ENCODE measurements at regions not wholly inside any gene's neighbourhood (a gene's known extent, or its start where the extent isn't known, plus 50 kb on each side); places are given as distances from the start of the nearest gene placed in this dataset.

DNA sequence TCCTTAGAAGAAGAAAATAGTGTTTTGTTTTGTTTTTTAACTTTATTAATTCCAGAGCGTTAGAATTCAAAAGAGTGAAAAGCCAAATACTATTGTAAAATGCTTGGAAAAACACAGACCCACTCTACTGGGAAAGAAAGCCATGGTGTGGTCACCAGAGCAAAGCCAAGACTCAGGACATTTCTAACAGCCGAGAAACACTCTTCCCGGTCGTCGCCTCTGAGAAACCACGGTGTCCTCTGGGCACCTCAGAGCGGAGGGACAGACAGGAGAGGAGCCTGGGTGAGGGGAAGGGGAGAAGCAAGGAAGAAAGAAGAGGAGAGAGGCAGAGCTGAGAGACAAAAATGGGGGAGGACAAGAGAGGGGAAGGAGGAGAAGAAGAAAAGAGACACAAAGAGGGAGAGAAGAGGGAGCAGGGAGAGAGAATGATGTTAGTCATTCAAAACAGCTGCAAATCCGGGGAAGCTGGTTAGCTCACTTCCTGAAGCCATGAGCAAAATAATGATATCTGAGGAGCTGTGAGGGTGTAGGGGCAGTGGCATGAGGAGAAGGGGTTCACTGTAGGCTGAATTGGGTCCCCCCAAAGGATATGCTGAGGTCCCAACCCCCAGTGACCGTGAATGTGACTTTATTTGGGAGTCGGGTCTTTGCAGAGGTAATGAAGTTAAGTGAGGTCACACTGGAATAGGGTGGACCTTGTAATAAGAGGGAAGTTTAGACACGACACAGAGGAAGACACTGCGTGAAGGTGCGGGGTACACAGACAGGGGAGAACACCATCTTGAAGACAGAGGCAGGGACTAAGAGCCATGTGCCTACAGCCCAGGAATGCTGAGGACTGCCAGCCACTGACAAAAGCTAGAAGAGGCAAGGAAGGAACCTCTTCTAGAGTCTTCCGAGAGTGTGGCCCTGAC, 58.2 kb upstream of the DMRTB1 start:
- Mint-ChIP-seq H3K4me3 (no peak overlapping the region), H3K4me1 (ENCODE audit: unreplicated experiment) (peaks cover 29% of the 10 kb centered on the region), H3K36me3 (no peaks in the 10 kb centered on the region), H3K27me3 (peaks cover 34% of the 10 kb centered on the region), H3K27ac (peak overlapping the region; percentile 5), H3K9me3 (no peaks in the 10 kb centered on the region)
- TF ChIP-seq, protein P1, sequence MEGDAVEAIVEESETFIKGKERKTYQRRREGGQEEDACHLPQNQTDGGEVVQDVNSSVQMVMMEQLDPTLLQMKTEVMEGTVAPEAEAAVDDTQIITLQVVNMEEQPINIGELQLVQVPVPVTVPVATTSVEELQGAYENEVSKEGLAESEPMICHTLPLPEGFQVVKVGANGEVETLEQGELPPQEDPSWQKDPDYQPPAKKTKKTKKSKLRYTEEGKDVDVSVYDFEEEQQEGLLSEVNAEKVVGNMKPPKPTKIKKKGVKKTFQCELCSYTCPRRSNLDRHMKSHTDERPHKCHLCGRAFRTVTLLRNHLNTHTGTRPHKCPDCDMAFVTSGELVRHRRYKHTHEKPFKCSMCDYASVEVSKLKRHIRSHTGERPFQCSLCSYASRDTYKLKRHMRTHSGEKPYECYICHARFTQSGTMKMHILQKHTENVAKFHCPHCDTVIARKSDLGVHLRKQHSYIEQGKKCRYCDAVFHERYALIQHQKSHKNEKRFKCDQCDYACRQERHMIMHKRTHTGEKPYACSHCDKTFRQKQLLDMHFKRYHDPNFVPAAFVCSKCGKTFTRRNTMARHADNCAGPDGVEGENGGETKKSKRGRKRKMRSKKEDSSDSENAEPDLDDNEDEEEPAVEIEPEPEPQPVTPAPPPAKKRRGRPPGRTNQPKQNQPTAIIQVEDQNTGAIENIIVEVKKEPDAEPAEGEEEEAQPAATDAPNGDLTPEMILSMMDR (conservative IDR thresholded peaks at IDR 0.05): no peak
- no peak for DNase-seq (ENCODE audit: extremely low spot score, unreplicated experiment)

DNA sequence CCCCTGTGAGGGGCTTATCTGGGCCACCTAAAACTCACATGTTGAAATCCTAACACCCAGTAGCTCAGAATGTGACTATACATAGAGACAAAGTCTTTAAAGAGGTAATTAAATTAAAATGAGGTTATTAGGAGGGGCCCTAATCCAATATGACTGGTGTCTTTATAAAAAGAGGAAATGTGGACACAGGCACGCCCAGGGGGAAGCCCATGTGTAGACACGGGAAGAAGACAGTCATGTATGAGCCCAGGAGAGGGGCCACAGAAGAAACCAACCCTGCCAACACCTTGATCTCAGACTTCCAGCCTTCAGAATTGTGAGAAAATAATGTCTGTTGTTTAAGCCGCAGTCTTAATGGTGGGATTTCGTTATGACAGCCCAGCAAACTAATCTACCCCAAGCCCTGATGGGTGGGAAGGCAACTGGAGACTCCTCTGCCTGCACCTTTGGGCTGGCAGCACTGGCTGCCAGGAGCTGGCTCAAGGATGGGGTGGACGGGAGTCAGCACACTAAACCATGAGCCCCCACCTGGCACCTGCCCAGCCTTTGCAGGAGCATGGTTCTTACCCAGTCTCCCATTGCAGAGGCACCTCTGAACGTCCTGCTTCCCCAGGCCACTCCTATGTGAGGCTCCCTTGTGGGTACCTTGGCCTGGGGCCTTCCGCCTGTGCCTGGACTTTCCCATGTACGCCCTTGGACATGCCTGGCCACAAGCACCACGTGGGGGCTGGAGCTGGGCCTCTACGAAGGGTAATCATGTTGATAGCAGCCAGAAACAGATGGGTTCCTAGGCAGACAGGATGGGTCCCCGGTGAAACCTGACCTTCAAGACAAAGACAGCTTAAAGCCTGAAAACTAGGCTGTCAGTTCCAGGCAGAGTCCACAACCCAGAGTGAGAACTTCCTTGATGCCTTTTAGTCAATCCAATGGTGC, 57.1 kb upstream of the DMRTB1 start:
- no peak overlapping the region for H3K27ac Mint-ChIP-seq
- H3K4me3 Mint-ChIP-seq: no peak overlapping the region
- H3K27me3 Mint-ChIP-seq: peaks cover 37% of the 10 kb centered on the region
- H3K36me3 Mint-ChIP-seq: no peaks in the 10 kb centered on the region
- H3K4me1 Mint-ChIP-seq (ENCODE audit: unreplicated experiment): peaks cover 23% of the 10 kb centered on the region
- no peaks in the 10 kb centered on the region for H3K9me3 Mint-ChIP-seq
- no peak for DNase-seq (ENCODE audit: extremely low spot score, unreplicated experiment)
- TF ChIP-seq, protein P1 (conservative IDR thresholded peaks at IDR 0.05): no peak

DNA sequence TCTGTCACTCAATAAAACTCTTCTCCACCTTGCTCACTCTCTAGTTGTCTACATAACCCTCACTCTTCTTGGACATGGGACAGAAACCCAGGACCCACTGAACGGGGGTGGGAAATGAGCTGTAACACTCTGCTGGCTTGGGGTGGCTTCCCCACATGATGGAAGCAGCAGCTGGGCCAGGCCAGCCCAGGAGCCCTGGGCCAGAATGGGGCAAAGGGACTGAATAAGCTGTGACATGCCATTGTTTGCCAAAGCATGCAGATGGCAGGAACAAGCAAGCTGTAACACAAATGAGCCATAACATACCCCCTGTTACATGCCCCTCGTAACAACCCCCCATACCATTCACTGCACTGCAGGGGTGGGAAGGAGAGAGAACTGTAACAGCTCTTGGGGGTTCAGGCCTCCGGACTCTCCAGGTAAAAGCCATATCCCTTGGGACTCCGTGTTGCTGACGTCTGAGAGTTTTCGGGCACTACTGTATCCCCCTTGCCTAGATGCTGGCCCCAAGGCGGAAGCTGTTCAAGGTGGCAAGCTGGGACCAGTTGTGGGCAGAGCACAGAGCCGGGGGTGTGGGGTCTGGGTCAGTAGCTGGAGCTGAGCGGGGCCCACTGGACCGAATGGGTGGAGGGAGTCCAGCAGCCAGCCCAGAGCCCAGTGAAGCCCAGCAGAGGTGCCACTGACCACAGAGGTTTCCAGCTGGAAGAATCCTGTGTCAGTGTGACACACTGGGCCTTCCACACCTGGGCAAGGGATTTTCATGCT, 56.1 kb upstream of the DMRTB1 start:
- DNase-seq (ENCODE audit: extremely low spot score, unreplicated experiment): no peak
- TF ChIP-seq, protein P1 (conservative IDR thresholded peaks at IDR 0.05): no peak
- no peaks in the 10 kb centered on the region for H3K36me3 Mint-ChIP-seq
- peaks cover 44% of the 10 kb centered on the region for H3K27me3 Mint-ChIP-seq
- H3K9me3 Mint-ChIP-seq: no peaks in the 10 kb centered on the region
- peaks cover 21% of the 10 kb centered on the region for H3K4me1 Mint-ChIP-seq (ENCODE audit: unreplicated experiment)
- H3K27ac Mint-ChIP-seq: no peak overlapping the region
- H3K4me3 Mint-ChIP-seq: no peak overlapping the region

DNA sequence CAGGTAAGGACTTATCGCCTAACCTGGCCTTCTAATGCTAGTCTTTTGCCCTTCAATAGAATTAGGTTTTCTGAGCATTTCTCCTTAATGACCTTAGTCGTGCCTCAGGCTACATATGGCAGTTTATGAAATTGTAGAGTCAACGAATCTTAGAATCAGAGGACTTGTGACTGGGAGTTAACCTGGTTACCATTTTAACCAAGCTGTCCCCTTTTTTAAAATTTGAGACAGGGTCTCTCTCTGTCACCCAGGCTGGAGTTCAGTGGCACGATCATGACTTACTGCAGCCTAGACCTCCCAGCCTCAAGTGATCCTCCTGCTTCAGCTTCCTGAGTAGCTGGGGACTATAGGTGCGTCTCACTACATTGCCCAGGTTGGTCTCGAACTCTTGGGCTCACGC, 53.5 kb upstream of the DMRTB1 start:
- TF ChIP-seq, protein P1 (conservative IDR thresholded peaks at IDR 0.05): no peak
- H3K4me1 Mint-ChIP-seq (ENCODE audit: unreplicated experiment): peaks cover 21% of the 10 kb centered on the region
- peak; percentile 43 for DNase-seq (ENCODE audit: extremely low spot score, unreplicated experiment)
- no peak overlapping the region for H3K4me3 Mint-ChIP-seq
- H3K36me3 Mint-ChIP-seq: no peaks in the 10 kb centered on the region
- H3K27ac Mint-ChIP-seq: no peak overlapping the region
- no peaks in the 10 kb centered on the region for H3K9me3 Mint-ChIP-seq
- H3K27me3 Mint-ChIP-seq: peaks cover 53% of the 10 kb centered on the region

DNA sequence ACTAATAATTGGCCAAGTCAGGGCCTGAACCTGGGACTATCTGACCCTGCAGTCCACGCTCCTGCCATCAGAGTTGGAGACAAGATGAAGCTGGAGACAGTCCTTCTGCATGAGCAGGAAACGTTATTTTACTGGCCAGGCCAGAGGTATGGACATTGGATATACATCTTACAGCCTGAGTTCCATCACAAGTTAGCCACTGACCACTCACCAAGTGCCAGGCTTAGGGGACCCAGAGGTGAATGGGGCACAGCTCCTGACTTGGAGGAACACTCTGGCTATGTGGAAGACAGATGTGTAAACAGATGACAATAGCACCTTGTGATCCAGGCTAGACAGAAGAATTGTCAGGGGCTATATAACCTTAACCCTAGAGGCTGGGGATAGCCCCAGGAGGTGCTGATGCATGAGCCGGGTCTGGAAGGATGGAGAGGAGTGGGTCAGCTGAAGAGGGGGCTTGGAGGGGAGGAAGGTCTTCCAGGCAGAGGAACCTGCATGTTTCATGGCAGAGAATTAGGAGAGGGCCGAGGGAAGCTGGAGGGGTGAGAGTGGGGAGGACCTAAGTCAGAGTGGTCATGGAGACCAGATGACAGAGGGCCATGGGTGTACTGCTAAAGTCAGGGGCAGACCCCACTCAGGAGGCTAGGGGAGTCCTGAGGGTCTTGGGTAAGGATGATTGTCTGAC, 52.5 kb upstream of the DMRTB1 start:
- DNase-seq (ENCODE audit: extremely low spot score, unreplicated experiment): peak; percentile 36
- no peak overlapping the region for H3K27ac Mint-ChIP-seq
- H3K9me3 Mint-ChIP-seq: no peaks in the 10 kb centered on the region
- TF ChIP-seq, protein P1 (conservative IDR thresholded peaks at IDR 0.05): no peak
- H3K4me3 Mint-ChIP-seq: no peak overlapping the region
- H3K4me1 Mint-ChIP-seq (ENCODE audit: unreplicated experiment): peaks cover 21% of the 10 kb centered on the region
- peaks cover 49% of the 10 kb centered on the region for H3K27me3 Mint-ChIP-seq
- H3K36me3 Mint-ChIP-seq: no peaks in the 10 kb centered on the region

Measured in type B pancreatic cell (in vitro differentiated cells).